Cardiac septum (tissue), 1 donor: ENCODE measurements at regions not wholly inside any gene's neighbourhood (a gene's known extent, or its start where the extent isn't known, plus 50 kb on each side); places are given as distances from the start of the nearest gene placed in this dataset.
"Not testable (repeated sequence)": the region's sequence is repeated elsewhere in the genome, so short reads cannot be mapped to it uniquely, and the experiment has no call there.

Experiments
- DNase-seq: peaks from one replicate; pipeline ENCODE4 v3.0.0-alpha.2; 2020; ENCODE audit warnings: low spot score
- intact Hi-C: fragments of 100-400 bp; cut with DNase I; formaldehyde crosslinking; loops from one replicate; pipeline ENCODE4 v1.14.0; 2022
- donor health status: DM: no; HTN: no; CAD: no.

- no peak for DNase-seq
- intact Hi-C loops = no loop called here
These were observed 867.8 kb downstream of the TTLL7 start for GRCh38 chr1:83130886-83131691.

- no peak for DNase-seq
- intact Hi-C loops = no loop called here
These were observed 869.8 kb downstream of the TTLL7 start for GRCh38 chr1:83129107-83129506.

GRCh38 chr1:83125456-83125855 is 873.5 kb downstream of the TTLL7 start:
- intact Hi-C loops = no loop called here
- DNase-seq = no peak

- intact Hi-C loops = no loop called here
- no peak for DNase-seq
These were observed 875.9 kb downstream of the TTLL7 start for GRCh38 chr1:83123019-83123418.

- intact Hi-C loops = no loop called here
- no peak for DNase-seq
These were observed 880.5 kb downstream of the TTLL7 start for GRCh38 chr1:83118472-83118871.

- intact Hi-C loops, DNase-seq: not testable (repeated sequence)
These were observed 881.9 kb downstream of the TTLL7 start for GRCh38 chr1:83117030-83117429.

GRCh38 chr1:83115785-83116184 is 883.1 kb downstream of the TTLL7 start:
- intact Hi-C loops = no loop called here
- no peak for DNase-seq

GRCh38 chr1:83114136-83114834 is 884.6 kb downstream of the TTLL7 start:
- no peak for DNase-seq
- intact Hi-C loops = no loop called here

GRCh38 chr1:83113652-83114051 is 885.3 kb downstream of the TTLL7 start:
- no peak for DNase-seq
- intact Hi-C loops = no loop called here

GRCh38 chr1:83112248-83112885 is 886.6 kb downstream of the TTLL7 start:
- intact Hi-C loops = no loop called here
- no peak for DNase-seq

- no peak for DNase-seq
- intact Hi-C loops = no loop called here
These were observed 888.8 kb downstream of the TTLL7 start for GRCh38 chr1:83110156-83110555.

- intact Hi-C loops = no loop called here
These were observed 889.2 kb downstream of the TTLL7 start for GRCh38 chr1:83109692-83110091.

GRCh38 chr1:83104558-83104957 is 894.4 kb downstream of the TTLL7 start:
- DNase-seq = no peak

More at GRCh38 chr1:83109692-83110091, 889.2 kb downstream of the TTLL7 start:
- DNase-seq = no peak

GRCh38 chr1:83103341-83103740 is 895.6 kb downstream of the TTLL7 start:
- intact Hi-C loops = no loop called here
- DNase-seq = no peak

More at GRCh38 chr1:83104558-83104957, 894.4 kb downstream of the TTLL7 start:
- intact Hi-C loops = no loop called here

- no peak for DNase-seq
These were observed 896.3 kb downstream of the TTLL7 start for GRCh38 chr1:83102630-83103071.

GRCh38 chr1:83101406-83101805 is 897.5 kb downstream of the TTLL7 start:
- DNase-seq = no peak
- intact Hi-C loops = no loop called here

More at GRCh38 chr1:83102630-83103071, 896.3 kb downstream of the TTLL7 start:
- intact Hi-C loops = no loop called here

GRCh38 chr1:83100133-83100532 is 898.8 kb downstream of the TTLL7 start:
- intact Hi-C loops = no loop called here
- DNase-seq = no peak

- intact Hi-C loops = no loop called here
- DNase-seq = no peak
These were observed 900.1 kb downstream of the TTLL7 start for GRCh38 chr1:83098791-83099190.

- DNase-seq = no peak
- intact Hi-C loops = no loop called here
These were observed 900.8 kb downstream of the TTLL7 start for GRCh38 chr1:83098131-83098530.

- intact Hi-C loops = no loop called here
- DNase-seq = no peak
These were observed 901.2 kb downstream of the TTLL7 start for GRCh38 chr1:83097715-83098114.
